Esophagus muscularis mucosa (tissue), 4 donors: ENCODE measurements at regions not wholly inside any gene's neighbourhood (a gene's known extent, or its start where the extent isn't known, plus 50 kb on each side); places are given as distances from the start of the nearest gene placed in this dataset.

Source experiments
- DNase-seq: peaks from one replicate; pipeline ENCODE4 v3.0.0-alpha.2; 2017; ENCODE audit errors: extremely low spot score
- H3K27ac ChIP-seq, 4 donors: fragments of 200-600 bp; sonication (generic); replicated peaks in 1 of 4; 1 replicate in 3 of 4; 2 replicates in 1 of 4; pipeline ENCODE4 v1.5.1; 2016 to 2019; ENCODE audit warnings: mild to moderate bottlenecking in 1 of 4
- H3K27me3 ChIP-seq, 4 donors: fragments of 200-600 bp; sonication (generic); one replicate each; pipeline versions ENCODE4 v1.5.1 to v1.6.0; 2016 to 2019
- H3K36me3 ChIP-seq, 4 donors: fragments of 200-600 bp; sonication (generic); one replicate each; pipeline ENCODE4 v1.5.1; 2016 to 2019
- H3K4me1 ChIP-seq, 4 donors: fragments of 200-600 bp; sonication (generic); one replicate each; pipeline ENCODE4 v1.5.1; 2016 to 2019
- H3K4me3 ChIP-seq, 4 donors: fragments of 200-600 bp; sonication (generic); 1 replicate in 2 of 4; 2 replicates in 2 of 4; pipeline ENCODE4 v1.5.1; 2016 to 2019; ENCODE audit warnings: mild to moderate bottlenecking in 4 of 4, moderate library complexity in 1 of 4
- H3K9me3 ChIP-seq, 4 donors: fragments of 200-600 bp; sonication (generic); 1 replicate in 3 of 4; 2 replicates in 1 of 4; pipeline ENCODE4 v1.5.1; 2016 to 2019
- CTCF ChIP-seq, 3 experiments: fragments of 200-600 bp in 2 of 3; fragments of 450-650 bp in 1 of 3; sonication (generic) in 2 of 3; IDR thresholded peaks; one replicate each; pipeline ENCODE4 v1.5.1; 2017 to 2019; ENCODE audit warnings: antibody characterized with exemption in 3 of 3, mild to moderate bottlenecking in 2 of 3, moderate library complexity in 1 of 3
- EP300 ChIP-seq: sonication (generic); formaldehyde crosslinking; IDR thresholded peaks from one replicate; pipeline ENCODE4 v1.6.1; 2017; ENCODE audit warnings: antibody characterized with exemption
- POLR2A ChIP-seq: fragments of 450-650 bp; IDR thresholded peaks from one replicate; pipeline ENCODE4 v1.6.1; 2017; ENCODE audit warnings: antibody characterized with exemption, moderate library complexity, mild to moderate bottlenecking, low read depth
- POLR2AphosphoS5 ChIP-seq, 2 donors: sonication (generic); formaldehyde crosslinking; IDR thresholded peaks; one replicate each; pipeline ENCODE4 v1.6.1; 2017; ENCODE audit warnings: antibody characterized with exemption in 2 of 2
- WGBS: methylation state at CpG from one replicate; pipeline ENCODE4 v1.1.5; 2018; 5-methylcytosine and 5-hydroxymethylcytosine counted together
- intact Hi-C: fragments of 100-400 bp; cut with DNase I; formaldehyde crosslinking; loops from one replicate; pipeline ENCODE4 v1.15.1; 2023

GRCh38 chr6:43970913-43971775, 156.1 kb downstream of the MRPL14 start:
- DNase-seq = no peak
- no peaks in the 10 kb centered on the region for H3K36me3 ChIP-seq
- TF ChIP-seq CTCF (IDR thresholded peaks at IDR 0.05) = no peak
- TF ChIP-seq POLR2A = no peak
- no peak for TF ChIP-seq EP300
- TF ChIP-seq POLR2AphosphoS5 (IDR thresholded peaks at IDR 0.05) = peak in 1 of 2 donors; percentile 58
- peak overlapping the region; percentile 75 to 89 (median 80) for H3K27ac ChIP-seq
- intact Hi-C loops = loop anchor here (10.0 kb wide), 1 partner anchor 196 kb away; the partner anchor contains the start of gene VEGFA
- no peaks in the 10 kb centered on the region for H3K27me3 ChIP-seq
- H3K4me1 ChIP-seq = peaks cover 19 to 44% (median 36%) of the 10 kb centered on the region in 4 donors
- H3K4me3 ChIP-seq = no peak overlapping the region
- H3K9me3 ChIP-seq = no peaks in the 10 kb centered on the region
- 64% methylated on average over 8 of the region's 8 CpGs for WGBS

- Histone ChIP-seq H3K4me3 (no peak overlapping the region), H3K27me3 (no peaks in the 10 kb centered on the region), H3K36me3 (no peaks in the 10 kb centered on the region), H3K9me3 (no peaks in the 10 kb centered on the region), H3K4me1 (peaks cover 19 to 44% (median 36%) of the 10 kb centered on the region in 4 donors), H3K27ac (peak overlapping the region in 3 of 4 donors; percentile 75 to 89 (median 83))
- TF ChIP-seq CTCF (IDR thresholded peaks at IDR 0.05) (no peak), POLR2AphosphoS5 (IDR thresholded peaks at IDR 0.05) (no peak), EP300 (no peak), POLR2A (no peak)
- no peak for DNase-seq
- WGBS = 86% methylated on average over 3 of the region's 3 CpGs
- intact Hi-C loops = loop anchor here (10.0 kb wide), 1 partner anchor 195 kb away; the partner anchor contains the start of gene VEGFA
Measured at GRCh38 chr6:43970068-43970912, 157.0 kb downstream of the MRPL14 start.

GRCh38 chr6:43969158-43969981, 157.9 kb downstream of the MRPL14 start:
- H3K27me3 ChIP-seq = no peaks in the 10 kb centered on the region
- H3K4me3 ChIP-seq = no peak overlapping the region
- intact Hi-C loops = no loop called here
- DNase-seq = no peak
- H3K9me3 ChIP-seq = no peaks in the 10 kb centered on the region
- WGBS = 90% methylated on average over 11 of the region's 11 CpGs
- H3K27ac ChIP-seq = no peak overlapping the region
- TF ChIP-seq POLR2A = no peak
- TF ChIP-seq EP300 = no peak
- no peak for TF ChIP-seq CTCF (IDR thresholded peaks at IDR 0.05)
- no peak for TF ChIP-seq POLR2AphosphoS5 (IDR thresholded peaks at IDR 0.05)
- no peaks in the 10 kb centered on the region for H3K36me3 ChIP-seq
- H3K4me1 ChIP-seq = peaks cover 19 to 44% (median 36%) of the 10 kb centered on the region in 4 donors

- TF ChIP-seq POLR2A (no peak), POLR2AphosphoS5 (IDR thresholded peaks at IDR 0.05) (no peak), EP300 (no peak), CTCF (IDR thresholded peaks at IDR 0.05) (no peak)
- Histone ChIP-seq H3K36me3 (no peaks in the 10 kb centered on the region), H3K27ac (no peak overlapping the region), H3K27me3 (no peaks in the 10 kb centered on the region), H3K9me3 (no peaks in the 10 kb centered on the region), H3K4me3 (no peak overlapping the region), H3K4me1 (peaks cover 16 to 37% (median 32%) of the 10 kb centered on the region in 4 donors)
- no peak for DNase-seq
- intact Hi-C loops = no loop called here
- WGBS = 92% methylated on average over 10 of the region's 12 CpGs
Measured at GRCh38 chr6:43968110-43968965, 158.9 kb downstream of the MRPL14 start.
